ENCODE measurements at regions not wholly inside any gene's neighbourhood (a gene's known extent, or its start where the extent isn't known, plus 50 kb on each side); places are given as distances from the start of the nearest gene placed in this dataset.

- no peak overlapping the region for H3K4me3 ChIP-seq (ENCODE audit: low read length)
- H3F3A ChIP-seq (ENCODE audit: low read length, unreplicated experiment), result no peaks in the 10 kb centered on the region
- no peaks in the 10 kb centered on the region for H3K36me3 ChIP-seq (ENCODE audit: low read depth, low read length)
- intact Hi-C loops (cut with micrococcal nuclease), result no loop called here
- TF ChIP-seq EZH2phosphoT487 (IDR thresholded peaks at IDR 0.05; ENCODE audit: borderline replicate concordance, low read length) (no peak), EZH2 (IDR thresholded peaks at IDR 0.05; ENCODE audit: low read length, unreplicated experiment) (no peak)
- TF ChIP-seq, protein P1, sequence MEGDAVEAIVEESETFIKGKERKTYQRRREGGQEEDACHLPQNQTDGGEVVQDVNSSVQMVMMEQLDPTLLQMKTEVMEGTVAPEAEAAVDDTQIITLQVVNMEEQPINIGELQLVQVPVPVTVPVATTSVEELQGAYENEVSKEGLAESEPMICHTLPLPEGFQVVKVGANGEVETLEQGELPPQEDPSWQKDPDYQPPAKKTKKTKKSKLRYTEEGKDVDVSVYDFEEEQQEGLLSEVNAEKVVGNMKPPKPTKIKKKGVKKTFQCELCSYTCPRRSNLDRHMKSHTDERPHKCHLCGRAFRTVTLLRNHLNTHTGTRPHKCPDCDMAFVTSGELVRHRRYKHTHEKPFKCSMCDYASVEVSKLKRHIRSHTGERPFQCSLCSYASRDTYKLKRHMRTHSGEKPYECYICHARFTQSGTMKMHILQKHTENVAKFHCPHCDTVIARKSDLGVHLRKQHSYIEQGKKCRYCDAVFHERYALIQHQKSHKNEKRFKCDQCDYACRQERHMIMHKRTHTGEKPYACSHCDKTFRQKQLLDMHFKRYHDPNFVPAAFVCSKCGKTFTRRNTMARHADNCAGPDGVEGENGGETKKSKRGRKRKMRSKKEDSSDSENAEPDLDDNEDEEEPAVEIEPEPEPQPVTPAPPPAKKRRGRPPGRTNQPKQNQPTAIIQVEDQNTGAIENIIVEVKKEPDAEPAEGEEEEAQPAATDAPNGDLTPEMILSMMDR (conservative IDR thresholded peaks at IDR 0.05; ENCODE audit: low read depth, low read length), result no peak
- no peak overlapping the region for H3K27ac ChIP-seq (ENCODE audit: low read length)
- no peaks in the 10 kb centered on the region for H3K79me2 ChIP-seq (ENCODE audit: low read length)
- ChIA-PET CTCF (no interaction called here), POLR2A (ENCODE audit: unreplicated experiment) (no interaction called here)
- DNase-seq, result no peak
- H3K9ac ChIP-seq (ENCODE audit: low read length), result no peak overlapping the region
- no peaks in the 10 kb centered on the region for H4K20me1 ChIP-seq (ENCODE audit: low read length)
- no peaks in the 10 kb centered on the region for H3K4me1 ChIP-seq (ENCODE audit: insufficient read depth, low read length)
- no peak overlapping the region for H2AFZ ChIP-seq (ENCODE audit: low read length)
- H3K9me3 ChIP-seq (ENCODE audit: low read length), result no peaks in the 10 kb centered on the region
- no peaks in the 10 kb centered on the region for H3K27me3 ChIP-seq (ENCODE audit: low read length)
- no peaks in the 10 kb centered on the region for H3K9me2 ChIP-seq (replicated peaks; ENCODE audit: low read length)
- BruUV-seq (replicated peaks), result no TSS peak
- H3K4me2 ChIP-seq (ENCODE audit: low read length), result no peak overlapping the region
- no peak for ATAC-seq
These were observed 419.0 kb upstream of the MMADHC start for GRCh38 chr2:150006591-150006990.

DNA sequence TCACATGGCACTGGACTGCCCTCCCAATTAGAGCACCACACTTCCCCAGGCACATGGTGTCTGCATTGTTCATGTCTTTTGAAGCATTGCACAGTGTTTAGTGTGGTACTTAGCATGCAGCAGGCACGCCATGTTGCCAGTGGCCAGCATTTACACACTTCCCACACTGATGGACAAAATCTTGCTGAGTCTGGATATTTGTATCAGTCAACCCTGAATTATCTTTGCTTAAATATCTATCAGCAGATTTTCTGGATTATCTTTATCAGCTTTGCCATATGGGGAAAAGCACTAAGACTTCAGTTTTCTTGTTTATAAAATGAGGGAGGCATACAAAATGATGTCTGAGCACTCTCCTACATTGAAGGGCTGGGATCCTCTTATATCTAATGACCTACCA, 416.0 kb upstream of the MMADHC start:
- intact Hi-C loops (cut with micrococcal nuclease), result no loop called here
- Histone ChIP-seq H3K4me2 (ENCODE audit: low read length) (no peak overlapping the region), H3K79me2 (ENCODE audit: low read length) (no peaks in the 10 kb centered on the region), H3K27me3 (ENCODE audit: low read length) (no peaks in the 10 kb centered on the region), H3K9ac (ENCODE audit: low read length) (no peak overlapping the region), H4K20me1 (ENCODE audit: low read length) (no peaks in the 10 kb centered on the region), H3K9me3 (ENCODE audit: low read length) (no peaks in the 10 kb centered on the region), H3K9me2 (replicated peaks; ENCODE audit: low read length) (no peaks in the 10 kb centered on the region), H2AFZ (ENCODE audit: low read length) (no peak overlapping the region), H3K27ac (ENCODE audit: low read length) (no peak overlapping the region), H3K36me3 (ENCODE audit: low read depth, low read length) (no peaks in the 10 kb centered on the region), H3K4me1 (ENCODE audit: insufficient read depth, low read length) (no peaks in the 10 kb centered on the region), H3K4me3 (ENCODE audit: low read length) (no peak overlapping the region), H3F3A (ENCODE audit: low read length, unreplicated experiment) (no peaks in the 10 kb centered on the region)
- no peak for TF ChIP-seq EZH2 (IDR thresholded peaks at IDR 0.05; ENCODE audit: low read length, unreplicated experiment)
- no peak for TF ChIP-seq EZH2phosphoT487 (IDR thresholded peaks at IDR 0.05; ENCODE audit: borderline replicate concordance, low read length)
- TF ChIP-seq, protein P1 (conservative IDR thresholded peaks at IDR 0.05; ENCODE audit: low read depth, low read length), result no peak
- ChIA-PET POLR2A (ENCODE audit: unreplicated experiment) (no interaction called here), CTCF (no interaction called here)
- ATAC-seq (no peak), DNase-seq (no peak)
- BruUV-seq (replicated peaks), result no TSS peak

DNA sequence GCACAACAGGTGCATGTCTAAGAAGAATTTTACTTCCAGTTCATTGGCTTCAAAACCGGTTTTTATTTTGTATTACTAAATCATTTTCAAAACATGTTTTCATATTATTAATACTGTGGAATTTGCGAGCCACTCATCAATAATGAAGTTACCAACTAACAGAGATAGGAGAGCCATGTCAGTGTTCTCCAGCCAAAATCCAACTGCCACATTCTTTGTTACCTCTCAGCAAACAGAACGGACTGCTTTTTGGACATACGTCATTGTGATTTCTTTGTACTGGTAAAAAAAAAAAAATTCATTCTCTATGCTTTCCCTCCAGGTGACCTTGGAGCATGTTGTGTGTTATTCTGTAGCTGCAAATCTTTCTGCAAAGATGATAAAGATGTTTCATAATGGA, 414.2 kb upstream of the MMADHC start:
- BruUV-seq (replicated peaks), result no TSS peak
- Histone ChIP-seq H3K4me3 (ENCODE audit: low read length) (no peak overlapping the region), H3K9ac (ENCODE audit: low read length) (no peak overlapping the region), H3K4me2 (ENCODE audit: low read length) (no peak overlapping the region), H3K4me1 (ENCODE audit: insufficient read depth, low read length) (no peaks in the 10 kb centered on the region), H3F3A (ENCODE audit: low read length, unreplicated experiment) (no peaks in the 10 kb centered on the region), H3K9me3 (ENCODE audit: low read length) (no peaks in the 10 kb centered on the region), H4K20me1 (ENCODE audit: low read length) (no peaks in the 10 kb centered on the region), H3K36me3 (ENCODE audit: low read depth, low read length) (no peaks in the 10 kb centered on the region), H2AFZ (ENCODE audit: low read length) (no peak overlapping the region; the same call in 1 of the 2 replicates), H3K9me2 (replicated peaks; ENCODE audit: low read length) (no peaks in the 10 kb centered on the region), H3K27ac (ENCODE audit: low read length) (no peak overlapping the region), H3K27me3 (ENCODE audit: low read length) (no peaks in the 10 kb centered on the region), H3K79me2 (ENCODE audit: low read length) (no peaks in the 10 kb centered on the region)
- ChIA-PET POLR2A (ENCODE audit: unreplicated experiment) (no interaction called here), CTCF (no interaction called here)
- TF ChIP-seq EZH2 (IDR thresholded peaks at IDR 0.05; ENCODE audit: low read length, unreplicated experiment), result no peak
- TF ChIP-seq, protein P1 (conservative IDR thresholded peaks at IDR 0.05; ENCODE audit: low read depth, low read length), result no peak
- no peak for TF ChIP-seq EZH2phosphoT487 (IDR thresholded peaks at IDR 0.05; ENCODE audit: borderline replicate concordance, low read length)
- DNase-seq, result no peak
- intact Hi-C loops (cut with micrococcal nuclease), result no loop called here
- ATAC-seq, result no peak

Measured in PC-3 (cell line).